ENCODE measurements at regions not wholly inside any gene's neighbourhood (a gene's known extent, or its start where the extent isn't known, plus 50 kb on each side); places are given as distances from the start of the nearest gene placed in this dataset.

DNA sequence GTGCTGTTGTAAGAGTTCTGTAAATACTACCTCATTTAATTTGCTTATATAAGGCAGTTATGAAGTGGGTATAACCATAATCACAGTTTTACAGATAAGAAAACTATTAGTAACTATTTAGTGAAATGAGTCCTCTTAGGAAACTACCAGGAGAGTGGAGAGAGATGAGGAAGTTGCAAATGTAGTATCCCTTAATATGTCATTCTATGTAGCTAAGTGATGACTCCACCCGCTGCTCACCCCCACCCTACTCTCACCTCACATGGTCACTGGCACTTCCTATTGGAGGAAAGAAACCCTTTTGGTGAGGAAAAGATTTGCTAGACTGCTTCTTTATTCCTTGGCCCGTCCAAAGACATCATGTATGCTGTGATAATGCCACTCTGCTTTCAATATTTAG is 241.8 kb upstream of the SLC24A2 start:
- DNase-seq (ENCODE audit: insufficient read length, low spot score) (no peak), FAIRE-seq (no peak)
- TF ChIP-seq, protein P1, sequence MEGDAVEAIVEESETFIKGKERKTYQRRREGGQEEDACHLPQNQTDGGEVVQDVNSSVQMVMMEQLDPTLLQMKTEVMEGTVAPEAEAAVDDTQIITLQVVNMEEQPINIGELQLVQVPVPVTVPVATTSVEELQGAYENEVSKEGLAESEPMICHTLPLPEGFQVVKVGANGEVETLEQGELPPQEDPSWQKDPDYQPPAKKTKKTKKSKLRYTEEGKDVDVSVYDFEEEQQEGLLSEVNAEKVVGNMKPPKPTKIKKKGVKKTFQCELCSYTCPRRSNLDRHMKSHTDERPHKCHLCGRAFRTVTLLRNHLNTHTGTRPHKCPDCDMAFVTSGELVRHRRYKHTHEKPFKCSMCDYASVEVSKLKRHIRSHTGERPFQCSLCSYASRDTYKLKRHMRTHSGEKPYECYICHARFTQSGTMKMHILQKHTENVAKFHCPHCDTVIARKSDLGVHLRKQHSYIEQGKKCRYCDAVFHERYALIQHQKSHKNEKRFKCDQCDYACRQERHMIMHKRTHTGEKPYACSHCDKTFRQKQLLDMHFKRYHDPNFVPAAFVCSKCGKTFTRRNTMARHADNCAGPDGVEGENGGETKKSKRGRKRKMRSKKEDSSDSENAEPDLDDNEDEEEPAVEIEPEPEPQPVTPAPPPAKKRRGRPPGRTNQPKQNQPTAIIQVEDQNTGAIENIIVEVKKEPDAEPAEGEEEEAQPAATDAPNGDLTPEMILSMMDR (IDR thresholded peaks at IDR 0.05; ENCODE audit: insufficient read depth, missing control alignments), result no peak

DNA sequence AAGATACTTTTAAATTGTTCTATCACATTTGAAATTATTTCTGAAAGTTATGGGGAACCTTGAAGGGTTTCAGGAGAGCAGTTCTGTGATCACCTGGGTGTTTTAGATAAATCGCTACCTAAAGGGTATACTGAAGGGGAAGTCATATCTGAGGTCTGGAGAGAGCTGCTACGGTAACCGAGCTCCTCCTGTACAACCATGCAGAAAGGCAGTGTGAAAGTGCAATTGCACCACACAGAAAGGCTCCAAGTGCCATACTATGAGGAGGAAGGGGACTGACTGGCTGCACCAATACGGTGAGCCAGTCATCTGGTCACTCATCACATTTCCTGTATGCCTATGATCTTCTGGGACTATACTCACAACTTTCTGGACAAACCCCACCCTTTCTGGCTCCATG is 241.4 kb upstream of the SLC24A2 start:
- FAIRE-seq (no peak), DNase-seq (ENCODE audit: insufficient read length, low spot score) (no peak)
- TF ChIP-seq, protein P1 (IDR thresholded peaks at IDR 0.05; ENCODE audit: insufficient read depth, missing control alignments), result no peak

DNA sequence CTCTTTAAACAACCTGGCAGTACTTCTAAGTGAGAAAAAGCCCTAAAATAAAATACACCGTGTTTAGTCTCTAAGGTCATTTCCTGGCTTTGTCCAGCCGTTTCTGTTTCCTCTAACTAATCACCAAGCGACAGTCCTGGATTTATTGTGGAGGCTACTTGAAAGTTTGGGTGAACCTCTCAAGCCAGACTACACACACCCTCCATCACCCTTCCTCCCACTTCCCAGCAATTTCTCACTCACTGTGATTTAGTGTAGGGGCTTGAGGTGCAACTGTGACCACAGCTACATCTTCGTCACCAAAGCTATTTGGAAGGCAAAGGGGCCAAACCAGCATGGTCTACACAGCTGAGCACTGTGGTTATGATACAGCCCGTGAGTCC is 240.0 kb upstream of the SLC24A2 start:
- no peak for FAIRE-seq
- TF ChIP-seq, protein P1 (IDR thresholded peaks at IDR 0.05; ENCODE audit: insufficient read depth, missing control alignments), result no peak

DNA sequence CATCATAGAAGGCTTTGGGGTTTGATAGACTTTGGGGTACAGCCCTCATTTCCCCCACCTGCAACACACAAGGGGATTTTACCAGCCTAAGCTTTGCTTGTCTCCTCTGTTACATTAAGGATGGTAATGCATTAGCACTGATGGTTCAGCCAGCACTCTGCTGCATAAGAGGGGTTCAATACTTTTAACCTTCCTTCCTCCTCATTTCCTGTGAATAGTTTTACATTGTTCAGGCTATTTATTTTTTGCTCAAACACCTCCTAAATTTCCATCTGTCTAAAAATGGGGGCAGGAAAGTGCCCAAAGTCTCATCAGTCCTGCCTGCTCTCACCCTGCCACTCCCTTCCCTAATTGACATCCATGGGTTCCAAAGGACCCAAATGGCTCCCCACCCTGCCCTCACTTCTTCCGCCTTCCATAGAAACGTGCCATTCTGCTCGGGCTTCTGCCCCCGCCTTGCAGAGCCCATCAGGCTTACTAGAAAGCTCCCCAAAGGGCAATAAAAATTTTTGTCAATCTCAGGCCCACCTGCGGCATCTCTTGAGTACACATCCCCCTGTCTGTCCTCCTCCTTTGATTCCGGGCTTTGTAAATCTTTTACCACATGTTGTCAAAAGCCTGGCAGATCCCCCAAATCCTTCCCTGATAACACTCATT is 239.5 kb upstream of the SLC24A2 start:
- FAIRE-seq, result no peak
- TF ChIP-seq, protein P1 (IDR thresholded peaks at IDR 0.05; ENCODE audit: insufficient read depth, missing control alignments), result no peak
- DNase-seq (ENCODE audit: insufficient read length, low spot score), result no peak

More for the DNA sequence above, 240.0 kb upstream of the SLC24A2 start:
- DNase-seq (ENCODE audit: insufficient read length, low spot score), result no peak

DNA sequence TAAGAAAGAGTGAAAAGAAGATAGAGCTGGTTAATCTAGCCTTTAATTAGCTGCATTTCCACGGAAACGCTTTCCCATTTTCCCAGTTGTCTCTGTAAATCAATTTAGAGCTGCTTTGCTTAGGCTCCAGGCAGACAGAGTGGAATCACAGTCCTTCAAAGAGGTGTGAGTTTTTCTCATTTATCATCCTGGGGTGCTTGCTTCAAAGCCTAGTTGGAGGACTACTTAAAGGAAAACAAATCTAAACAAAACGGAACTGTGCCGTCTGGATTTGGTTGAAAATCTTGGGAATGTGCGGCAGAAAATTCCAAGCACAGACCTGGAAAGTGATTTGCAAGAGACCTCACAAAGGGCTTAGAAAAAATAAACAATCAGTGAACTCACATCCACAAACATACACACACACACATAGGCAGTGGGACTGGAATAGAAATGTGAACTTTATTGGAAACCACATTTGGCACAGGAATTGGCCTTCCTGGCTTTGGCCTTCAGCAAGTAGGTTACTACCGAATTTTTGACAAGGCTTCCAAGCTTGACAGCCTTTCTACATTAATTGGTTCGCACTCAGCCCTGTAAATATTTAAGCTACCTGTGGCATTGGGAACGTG is 235.2 kb upstream of the SLC24A2 start:
- FAIRE-seq, result no peak
- no peak for DNase-seq (ENCODE audit: insufficient read length, low spot score)

DNA sequence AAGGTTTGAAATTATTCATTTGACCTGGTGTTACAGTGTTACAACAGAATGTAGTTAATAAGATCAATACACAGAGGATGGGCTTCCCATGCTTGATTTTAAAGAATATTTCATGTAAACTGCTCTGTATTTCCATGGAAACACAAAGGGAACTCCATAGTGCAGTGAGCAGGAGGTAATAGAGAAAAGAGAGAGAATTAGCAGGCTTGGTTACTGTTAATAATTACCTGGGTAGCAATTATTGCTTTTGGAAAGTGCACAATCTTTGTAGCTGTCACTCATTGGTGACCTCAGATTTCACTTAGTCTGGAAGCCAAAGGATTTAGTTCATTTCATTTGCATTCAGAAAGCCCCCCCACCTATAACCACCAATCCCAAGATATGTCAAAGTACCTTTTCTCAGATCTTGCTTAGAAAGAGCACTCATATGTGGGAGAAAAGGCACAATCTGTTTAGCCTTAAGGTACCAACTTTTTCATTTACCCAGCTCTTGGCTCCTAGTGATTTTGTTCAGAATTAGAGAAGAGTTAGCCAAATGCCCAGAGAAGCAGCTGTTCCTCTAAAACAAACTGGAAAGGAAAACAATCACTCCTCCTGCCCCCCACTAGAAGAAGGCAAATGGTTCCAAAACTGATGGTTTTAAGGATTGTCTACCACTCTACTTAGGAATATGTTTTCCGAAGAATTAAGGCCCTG is 234.5 kb upstream of the SLC24A2 start:
- TF ChIP-seq, protein P1 (IDR thresholded peaks at IDR 0.05; ENCODE audit: insufficient read depth, missing control alignments), result no peak
- DNase-seq (ENCODE audit: insufficient read length, low spot score) (no peak), FAIRE-seq (no peak)

More for the DNA sequence above, 235.2 kb upstream of the SLC24A2 start:
- TF ChIP-seq, protein P1 (IDR thresholded peaks at IDR 0.05; ENCODE audit: insufficient read depth, missing control alignments), result no peak

DNA sequence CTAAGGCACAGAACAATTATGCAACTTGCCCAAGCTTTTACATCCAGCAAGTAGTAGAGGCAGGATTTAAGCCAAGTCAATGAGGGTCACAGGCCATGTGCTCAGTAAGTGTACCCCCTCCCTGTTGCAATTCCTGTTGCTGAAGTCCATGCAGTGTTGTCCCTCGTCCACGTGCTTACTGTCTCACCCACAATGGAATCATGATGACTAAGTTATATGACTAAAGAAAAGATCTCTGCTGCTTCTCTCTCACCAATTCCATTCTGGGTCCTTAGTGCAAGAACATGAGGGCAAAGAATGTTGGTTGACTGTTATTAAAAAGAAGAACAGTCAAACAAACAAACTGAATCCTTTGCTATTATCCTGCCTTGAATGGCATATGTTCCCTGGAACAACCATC is 233.6 kb upstream of the SLC24A2 start:
- FAIRE-seq (no peak), DNase-seq (ENCODE audit: insufficient read length, low spot score) (no peak)
- TF ChIP-seq, protein P1 (IDR thresholded peaks at IDR 0.05; ENCODE audit: insufficient read depth, missing control alignments), result no peak

All from D721Med (cell line).